ENCODE measurements at regions not wholly inside any gene's neighbourhood (a gene's known extent, or its start where the extent isn't known, plus 50 kb on each side); places are given as distances from the start of the nearest gene placed in this dataset.
"Not testable (repeated sequence)": the region's sequence is repeated elsewhere in the genome, so short reads cannot be mapped to it uniquely, and the experiment has no call there.

- TF ChIP-seq CTCF (conservative IDR thresholded peaks at IDR 0.05; ENCODE audit: low read depth, low read length), result no peak
- H3K4me3 ChIP-seq (ENCODE audit: low read length), result no peak overlapping the region
- peak; percentile 56 for DNase-seq (ENCODE audit: low read depth)
Observed at GRCh38 chr4:118557298-118557851, 127.8 kb upstream of the METTL14 start.

GRCh38 chr4:118558188-118558587 lies 127.0 kb upstream of the METTL14 start:
- H3K4me3 ChIP-seq (ENCODE audit: low read length); DNase-seq (ENCODE audit: low read depth): not testable (repeated sequence)

GRCh38 chr4:118561559-118561958 lies 123.6 kb upstream of the METTL14 start:
- H3K4me3 ChIP-seq (ENCODE audit: low read length); DNase-seq (ENCODE audit: low read depth): not testable (repeated sequence)

GRCh38 chr4:118566003-118566513 lies 119.1 kb upstream of the METTL14 start:
- DNase-seq (ENCODE audit: low read depth), result not testable (repeated sequence)

GRCh38 chr4:118572991-118573390 lies 112.2 kb upstream of the METTL14 start:
- not testable (repeated sequence) for DNase-seq (ENCODE audit: low read depth); H3K4me3 ChIP-seq (ENCODE audit: low read length)

More at GRCh38 chr4:118566003-118566513, 119.1 kb upstream of the METTL14 start:
- not testable (repeated sequence) for H3K4me3 ChIP-seq (ENCODE audit: low read length)

- DNase-seq (ENCODE audit: low read depth); H3K4me3 ChIP-seq (ENCODE audit: low read length): not testable (repeated sequence)
Observed at GRCh38 chr4:118574251-118574913, 110.8 kb upstream of the METTL14 start.

GRCh38 chr4:118575057-118575456 lies 110.1 kb upstream of the METTL14 start:
- DNase-seq (ENCODE audit: low read depth); H3K4me3 ChIP-seq (ENCODE audit: low read length): not testable (repeated sequence)

GRCh38 chr4:118575726-118576125 lies 109.5 kb upstream of the METTL14 start:
- not testable (repeated sequence) for DNase-seq (ENCODE audit: low read depth); H3K4me3 ChIP-seq (ENCODE audit: low read length)

- H3K4me3 ChIP-seq (ENCODE audit: low read length); DNase-seq (ENCODE audit: low read depth): not testable (repeated sequence)
Observed at GRCh38 chr4:118576709-118577219, 108.4 kb upstream of the METTL14 start.

- no peak overlapping the region for H3K4me3 ChIP-seq (ENCODE audit: low read length)
- no peak for DNase-seq (ENCODE audit: low read depth)
- TF ChIP-seq CTCF (conservative IDR thresholded peaks at IDR 0.05; ENCODE audit: low read depth, low read length), result no peak
Observed at GRCh38 chr4:118585015-118585414, 100.2 kb upstream of the METTL14 start.

- no peak overlapping the region for H3K4me3 ChIP-seq (ENCODE audit: low read length)
- no peak for DNase-seq (ENCODE audit: low read depth)
- TF ChIP-seq CTCF (conservative IDR thresholded peaks at IDR 0.05; ENCODE audit: low read depth, low read length), result no peak
Observed at GRCh38 chr4:118586357-118586790, 98.8 kb upstream of the METTL14 start.
